Natural killer cell (primary cell): ENCODE measurements at regions not wholly inside any gene's neighbourhood (a gene's known extent, or its start where the extent isn't known, plus 50 kb on each side); places are given as distances from the start of the nearest gene placed in this dataset.

Experiments used
- ATAC-seq, 3 donors: fragments of 150-1000 bp in 2 of 3; fragments of 200-7000 bp in 1 of 3; cut with Tn5 transposase; 1 replicate in 1 of 3; 2 replicates in 2 of 3; pipeline ENCODE4 v1.10.0; 2021; ENCODE audit warnings: mild to moderate bottlenecking in 2 of 3, moderate library complexity in 2 of 3
- DNase-seq, 2 donors: peaks; one replicate each; pipeline versions ENCODE4 v3.0.0 to v3.0.0-alpha.2; 2013 to 2021; ENCODE audit warnings: mixed read lengths in 1 of 2
- H3K27ac ChIP-seq: one replicate; pipeline ENCODE4 v1.5.1; 2013; ENCODE audit warnings: mild to moderate bottlenecking, low read length
- H3K27me3 ChIP-seq: one replicate; pipeline ENCODE4 v1.6.1; 2013; ENCODE audit warnings: low read length; ENCODE audit not compliant: control insufficient read depth, insufficient read depth
- H3K36me3 ChIP-seq: one replicate; pipeline ENCODE4 v1.6.1; 2013; ENCODE audit warnings: low read length; ENCODE audit not compliant: control insufficient read depth, insufficient read depth
- H3K4me1 ChIP-seq: one replicate; pipeline ENCODE4 v1.6.1; 2013; ENCODE audit warnings: low read length; ENCODE audit not compliant: control insufficient read depth, insufficient read depth
- H3K4me3 ChIP-seq: one replicate; pipeline ENCODE4 v1.5.1; 2013; ENCODE audit warnings: low read length
- H3K9me3 ChIP-seq: one replicate; pipeline ENCODE4 v1.6.1; 2013; ENCODE audit warnings: low read length; ENCODE audit not compliant: control insufficient read depth, insufficient read depth
- H3K27ac Mint-ChIP-seq, 2 donors: one replicate each; pipeline ENCODE4 v1.8.0; 2022; ENCODE audit warnings: mild to moderate bottlenecking in 2 of 2, mixed read lengths in 2 of 2, moderate library complexity in 1 of 2
- H3K27me3 Mint-ChIP-seq, 2 donors: one replicate each; pipeline ENCODE4 v1.8.0; 2022; ENCODE audit warnings: low read depth in 2 of 2, mixed read lengths in 2 of 2
- H3K36me3 Mint-ChIP-seq: one replicate; pipeline ENCODE4 v1.8.0; 2022; ENCODE audit warnings: mixed read lengths
- H3K4me1 Mint-ChIP-seq, 2 donors: one replicate each; pipeline ENCODE4 v1.8.0; 2022; ENCODE audit warnings: mixed read lengths in 2 of 2
- H3K4me3 Mint-ChIP-seq: one replicate; pipeline ENCODE4 v1.8.0; 2022; ENCODE audit warnings: mild to moderate bottlenecking, moderate library complexity, mixed read lengths
- H3K9me3 Mint-ChIP-seq, 2 donors: one replicate each; pipeline ENCODE4 v1.8.0; 2022; ENCODE audit warnings: mixed read lengths in 2 of 2
- CTCF ChIP-seq: fragments of 200-600 bp; IDR thresholded peaks from one replicate; pipeline ENCODE4 v1.8.0; 2022; ENCODE audit warnings: antibody characterized with exemption
- WGBS: methylation state at CpG from one replicate; pipeline ENCODE4 v1.1.7; 2013; ENCODE audit warnings: missing lambda C conversion rate; ENCODE audit not compliant: insufficient coverage; 5-methylcytosine and 5-hydroxymethylcytosine counted together
- intact Hi-C: fragments of 100-400 bp; cut with micrococcal nuclease; formaldehyde crosslinking; loops from one replicate; pipeline ENCODE4 v1.14.2; 2022

DNA sequence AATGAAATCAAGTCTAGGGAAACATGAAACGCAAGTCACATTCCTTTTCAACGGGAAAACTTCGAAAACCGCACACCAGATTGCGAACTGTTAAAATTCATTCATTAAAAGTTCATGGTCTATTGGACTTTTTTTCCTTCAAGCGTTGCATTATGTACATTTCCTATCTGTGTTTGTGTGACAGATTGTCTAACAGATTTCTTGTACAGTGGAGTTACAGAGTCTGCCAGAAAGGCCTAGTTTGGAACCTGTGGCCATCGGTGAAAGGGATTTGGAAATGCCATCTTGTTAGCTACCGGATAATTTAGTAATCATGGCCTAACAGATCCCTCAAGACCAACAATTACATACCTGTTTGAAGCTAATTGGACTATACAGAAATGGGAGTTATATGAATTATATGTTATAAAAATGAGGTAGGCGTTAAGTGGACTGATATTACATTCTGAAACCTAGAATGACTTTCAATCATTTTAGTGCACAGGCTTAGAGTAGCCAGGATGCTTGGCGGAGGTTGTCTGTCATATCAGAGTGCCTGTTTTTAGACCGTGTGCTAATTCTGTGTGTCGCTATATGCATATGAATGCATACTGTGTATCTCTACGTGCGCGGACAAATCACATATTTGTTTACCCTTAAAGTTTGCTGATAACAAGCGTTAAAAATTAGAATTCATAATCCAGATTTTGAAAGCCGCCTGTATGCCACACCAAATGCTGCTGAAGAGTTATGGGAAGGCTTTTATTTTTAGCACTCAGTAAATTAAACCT lies 885.4 kb upstream of the RBFOX1 start:
- no peaks in the 10 kb centered on the region for H3K36me3 ChIP-seq
- TF ChIP-seq CTCF: no peak
- peaks cover 3% of the 10 kb centered on the region for H3K9me3 ChIP-seq
- Mint-ChIP-seq H3K9me3 (peaks cover 11% of the 10 kb centered on the region in 2 donors), H3K36me3 (no peaks in the 10 kb centered on the region), H3K4me3 (no peak overlapping the region), H3K27ac (no peak overlapping the region), H3K27me3 (no peaks in the 10 kb centered on the region), H3K4me1 (no peaks in the 10 kb centered on the region)
- intact Hi-C loops: no loop called here
- DNase-seq: no peak
- no peak overlapping the region for H3K27ac ChIP-seq
- H3K27me3 ChIP-seq: no peaks in the 10 kb centered on the region
- no peak overlapping the region for H3K4me3 ChIP-seq
- H3K4me1 ChIP-seq: no peaks in the 10 kb centered on the region
- 92% methylated on average over 15 of the region's 17 CpGs for WGBS
- no peak for ATAC-seq

DNA sequence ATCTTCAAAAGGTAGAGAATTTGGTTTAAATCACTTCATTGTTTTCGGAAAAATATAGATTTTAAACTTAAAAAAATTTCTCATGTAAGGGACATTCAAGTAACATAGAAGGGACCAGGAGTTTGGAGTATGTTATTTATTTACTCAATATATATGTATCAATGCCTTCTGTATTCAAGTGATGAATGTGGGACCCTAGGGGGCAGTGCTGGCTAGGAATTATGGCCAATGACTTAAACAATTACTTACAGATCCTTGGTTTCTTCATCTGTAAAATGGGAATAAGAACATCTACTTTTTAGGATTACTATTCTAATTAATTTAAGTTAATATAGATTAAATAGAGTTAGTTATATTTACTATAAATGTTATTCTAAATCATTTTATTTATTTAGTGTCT lies 886.3 kb upstream of the RBFOX1 start:
- DNase-seq (no peak), ATAC-seq (no peak)
- intact Hi-C loops: no loop called here
- no peak overlapping the region for H3K27ac ChIP-seq
- Mint-ChIP-seq H3K4me3 (no peak overlapping the region), H3K36me3 (no peaks in the 10 kb centered on the region), H3K27me3 (no peaks in the 10 kb centered on the region), H3K4me1 (no peaks in the 10 kb centered on the region), H3K27ac (no peak overlapping the region), H3K9me3 (peaks cover 7 to 8% of the 10 kb centered on the region in 2 donors)
- no peak overlapping the region for H3K4me3 ChIP-seq
- no peaks in the 10 kb centered on the region for H3K9me3 ChIP-seq
- H3K36me3 ChIP-seq: no peaks in the 10 kb centered on the region
- WGBS: no CpG with 5 or more reads among the region's 1 CpG
- TF ChIP-seq CTCF: no peak
- no peaks in the 10 kb centered on the region for H3K4me1 ChIP-seq
- no peaks in the 10 kb centered on the region for H3K27me3 ChIP-seq

- ATAC-seq: no peak
- no peaks in the 10 kb centered on the region for H3K27me3 ChIP-seq
- no peak for TF ChIP-seq CTCF
These were observed 893.5 kb upstream of the RBFOX1 start for GRCh38 chr16:6439129-6439528.

DNA sequence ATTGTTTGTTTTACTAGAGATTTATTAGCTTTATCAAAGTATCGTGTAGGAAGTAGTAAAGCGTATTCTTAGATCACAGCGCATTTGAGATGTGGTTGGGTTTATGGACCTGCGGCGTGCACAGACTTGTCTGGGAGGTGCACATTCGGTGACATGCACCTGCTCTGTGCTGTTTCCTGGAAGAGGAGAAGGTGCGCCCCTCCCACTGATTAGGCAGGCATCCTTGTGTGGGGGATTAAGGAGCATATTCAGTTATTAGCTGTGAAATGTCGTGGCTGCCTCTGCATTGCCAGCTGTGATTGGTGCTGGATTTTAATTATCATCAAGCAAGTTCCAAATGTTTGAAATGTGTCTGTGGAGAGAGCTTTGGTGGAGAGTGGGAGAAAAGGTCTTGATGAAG lies 903.8 kb upstream of the RBFOX1 start:
- H3K27me3 ChIP-seq: no peaks in the 10 kb centered on the region
- no peaks in the 10 kb centered on the region for H3K36me3 ChIP-seq
- Mint-ChIP-seq H3K4me3 (no peak overlapping the region), H3K9me3 (peaks cover 6 to 10% of the 10 kb centered on the region in 2 donors), H3K4me1 (no peaks in the 10 kb centered on the region), H3K27me3 (no peaks in the 10 kb centered on the region), H3K27ac (no peak overlapping the region), H3K36me3 (no peaks in the 10 kb centered on the region)
- intact Hi-C loops: no loop called here
- no peaks in the 10 kb centered on the region for H3K9me3 ChIP-seq
- DNase-seq (no peak), ATAC-seq (no peak)
- no peak overlapping the region for H3K27ac ChIP-seq
- no peak overlapping the region for H3K4me3 ChIP-seq
- H3K4me1 ChIP-seq: no peaks in the 10 kb centered on the region
- 85% methylated on average over 8 of the region's 8 CpGs for WGBS
- TF ChIP-seq CTCF: no peak

More at GRCh38 chr16:6439129-6439528, 893.5 kb upstream of the RBFOX1 start:
- Mint-ChIP-seq H3K27me3 (no peaks in the 10 kb centered on the region), H3K36me3 (no peaks in the 10 kb centered on the region), H3K4me3 (no peak overlapping the region), H3K9me3 (peaks cover 2 to 10% of the 10 kb centered on the region in 2 donors), H3K4me1 (no peaks in the 10 kb centered on the region), H3K27ac (no peak overlapping the region)
- Histone ChIP-seq H3K4me1 (no peaks in the 10 kb centered on the region), H3K4me3 (no peak overlapping the region), H3K36me3 (no peaks in the 10 kb centered on the region), H3K9me3 (no peaks in the 10 kb centered on the region), H3K27ac (no peak overlapping the region)
- intact Hi-C loops: no loop called here
- 66% methylated on average over 6 of the region's 6 CpGs for WGBS
- no peak for DNase-seq
